K562 (cell line): ENCODE measurements at regions not wholly inside any gene's neighbourhood (a gene's known extent, or its start where the extent isn't known, plus 50 kb on each side); places are given as distances from the start of the nearest gene placed in this dataset.

ENCODE experiments used
- ATAC-seq: fragments of 200-7000 bp; cut with Tn5 transposase; 3 replicates; pipeline ENCODE4 v1.9.1; 2020; ENCODE audit warnings: moderate library complexity
- BruUV-seq: library from RNA; stranded (reverse); fragments of 400-500 nt; replicated peaks from 2 replicates; lab custom pipeline; 2021; lab: Mats Ljungman, UMichigan
- CTCF ChIA-PET: fragments of 300-600 bp; formaldehyde crosslinking; extraction: SDS; loops from one replicate; lab custom pipeline; 2021; ENCODE audit warnings: low intra/inter-chr PET ratio; lab: Yijun Ruan, JAX
- POLR2A ChIA-PET: fragments of 300-600, 350-650 bp; sonication (Branson Sonifier 250); formaldehyde crosslinking; extraction: SDS; loops from one replicate; lab custom pipeline; 2021; ENCODE audit warnings: antibody characterized with exemption, inconsistent platforms; lab: Yijun Ruan, JAX
- DNase-seq, 4 experiments: peaks; one replicate each; pipeline versions ENCODE4 v3.0.0 to v3.0.0-alpha.2; 2011 to 2018; ENCODE audit warnings: low spot score in 3 of 4, mixed read lengths in 3 of 4; ENCODE audit errors: extremely low read depth in 1 of 4
- FAIRE-seq: peaks from 2 replicates; lab custom pipeline; 2011; peaks lifted over from hg19 to GRCh38; lab: Jason Lieb, UNC
- H2AFZ ChIP-seq: 2 replicates; pipeline ENCODE4 v1.6.0; 2011; ENCODE audit warnings: low read depth, low read length, control low read depth, inconsistent platforms
- H3K27ac ChIP-seq: fragments of 200-600 bp; 3 replicates; pipeline ENCODE4 v1.8.0; 2011; ENCODE audit warnings: low read depth, mild to moderate bottlenecking, control low read depth, inconsistent platforms, low read length, moderate library complexity, mixed read lengths; ENCODE audit errors: extremely low read depth
- H3K27me3 ChIP-seq, 2 experiments: fragments of 300-600 bp in 1 of 2; 2 replicates in 1 of 2; 3 replicates in 1 of 2; pipeline versions ENCODE4 v1.6.0 to v1.8.0; 2011; ENCODE audit warnings: inconsistent platforms in 2 of 2, low read length in 2 of 2, mild to moderate bottlenecking in 1 of 2, mixed read lengths in 1 of 2, moderate library complexity in 1 of 2; ENCODE audit not compliant: control insufficient read depth in 2 of 2, insufficient read depth in 2 of 2
- H3K36me3 ChIP-seq: fragments of 300-600 bp; 3 replicates; pipeline ENCODE4 v1.8.0; 2011; ENCODE audit warnings: mild to moderate bottlenecking, low read length, inconsistent platforms; ENCODE audit not compliant: control insufficient read depth, insufficient read depth
- H3K4me1 ChIP-seq, 2 experiments: fragments of 200-600 bp in 1 of 2; replicated peaks in 1 of 2; 2 replicates in 1 of 2; 3 replicates in 1 of 2; pipeline versions ENCODE4 v1.5.1 to v1.8.0; 2011; ENCODE audit warnings: inconsistent platforms in 2 of 2, low read length in 2 of 2, mild to moderate bottlenecking in 1 of 2, mixed read lengths in 1 of 2, moderate library complexity in 1 of 2; ENCODE audit not compliant: control insufficient read depth in 2 of 2, insufficient read depth in 2 of 2
- H3K4me2 ChIP-seq: 2 replicates; pipeline ENCODE4 v1.6.1; 2011; ENCODE audit warnings: low read length, control low read depth, inconsistent platforms, mixed read lengths; ENCODE audit not compliant: insufficient read depth
- H3K4me3 ChIP-seq: fragments of 200-600 bp; sonication (generic), shearing (Covaris generic); 2 replicates; pipeline ENCODE4 v1.5.1; 2016; ENCODE audit warnings: control low read depth, inconsistent platforms
- H3K79me2 ChIP-seq: fragments of 200-600 bp; 3 replicates; pipeline ENCODE4 v1.8.0; 2011; ENCODE audit warnings: low read length, inconsistent platforms; ENCODE audit not compliant: control insufficient read depth, insufficient read depth
- H3K9ac ChIP-seq, 2 experiments: 2 replicates each; pipeline versions ENCODE4 v1.6.0 to v1.6.1; 2011; ENCODE audit warnings: low read depth in 2 of 2, low read length in 2 of 2, control low read depth in 1 of 2, inconsistent platforms in 1 of 2, mild to moderate bottlenecking in 1 of 2, mixed read lengths in 1 of 2; ENCODE audit not compliant: insufficient read depth in 1 of 2
- H3K9me1 ChIP-seq: one replicate; pipeline ENCODE4 v1.6.0; 2011; ENCODE audit warnings: inconsistent platforms, mild to moderate bottlenecking, low read length, moderate library complexity; ENCODE audit not compliant: control insufficient read depth, insufficient read depth
- H3K9me3 ChIP-seq: replicated peaks from 2 replicates; pipeline ENCODE4 v1.5.1; 2011; ENCODE audit warnings: low read depth, low read length, inconsistent platforms; ENCODE audit not compliant: control insufficient read depth, insufficient read depth
- H4K20me1 ChIP-seq: replicated peaks from 2 replicates; pipeline ENCODE4 v1.6.1; 2011; ENCODE audit warnings: low read length, inconsistent platforms, mixed read lengths; ENCODE audit not compliant: control insufficient read depth, insufficient read depth
- ARHGAP35 ChIP-seq: fragments of 450-650 bp; IDR thresholded peaks from 2 replicates; pipeline ENCODE4 v1.6.1; 2018; ENCODE audit not compliant: partially characterized antibody
- CTCFL ChIP-seq: IDR thresholded peaks from 2 replicates; pipeline ENCODE4 v1.6.1; 2011; ENCODE audit warnings: borderline replicate concordance, low read depth, mild to moderate bottlenecking, moderate library complexity, low read length; ENCODE audit not compliant: insufficient read depth, poor library complexity, severe bottlenecking
- IRF2 ChIP-seq: sonication (generic); formaldehyde crosslinking; IDR thresholded peaks from 2 replicates; pipeline ENCODE4 v1.8.1; 2022; ENCODE audit warnings: mild to moderate bottlenecking, missing genetic modification reagents
- MCM3 ChIP-seq: fragments of 450-650 bp; IDR thresholded peaks from 2 replicates; pipeline ENCODE4 v1.6.1; 2016
- RERE ChIP-seq: sonication (generic); formaldehyde crosslinking; IDR thresholded peaks from 2 replicates; pipeline ENCODE4 v1.8.0; 2023; ENCODE audit warnings: missing genetic modification reagents, mild to moderate bottlenecking, borderline replicate concordance
- ZEB2 ChIP-seq: fragments of 450-650 bp; IDR thresholded peaks from 2 replicates; pipeline ENCODE4 v1.6.1; 2016
- ZNF766 ChIP-seq: fragments of 200-800 bp; sonication (Bioruptor generic); conservative IDR thresholded peaks from 2 replicates; pipeline ENCODE4 v1.6.1; 2016; ENCODE audit warnings: missing genetic modification characterization, missing compliant biosample characterization
- WGBS: fragments of 100-300 bp; shearing (Covaris generic); methylation state at CpG from one replicate; pipeline ENCODE4 v1.1.6; 2016; ENCODE audit warnings: low coverage, mixed read lengths; ENCODE audit not compliant: insufficient coverage; ENCODE audit errors: missing lambda C conversion rate; 5-methylcytosine and 5-hydroxymethylcytosine counted together
- in situ Hi-C: fragments of 300-500 bp; cut with MboI; formaldehyde crosslinking; loops from 4 replicates; pipeline ENCODE4 v1.15.0; 2018; ENCODE audit warnings: inconsistent platforms, mixed read lengths
- intact Hi-C: fragments of 100-400 bp; cut with micrococcal nuclease; formaldehyde crosslinking; loops from 2 replicates; pipeline ENCODE4 v1.14.2; 2022

- no peak for FAIRE-seq
- CTCF ChIA-PET = no interaction called here
Observed at GRCh38 chr12:31216479-31216878, 109.5 kb downstream of the SINHCAF start.

GRCh38 chr12:31217356-31218130 lies 108.4 kb downstream of the SINHCAF start:
- WGBS = under 1% methylated on average over 18 of the region's 19 CpGs
- Histone ChIP-seq H3K9me3 (no peaks in the 10 kb centered on the region), H3K4me2 (no peak overlapping the region), H3K9me1 (no peaks in the 10 kb centered on the region), H4K20me1 (no peaks in the 10 kb centered on the region), H3K4me1 (no peaks in the 10 kb centered on the region), H2AFZ (no peak overlapping the region), H3K27ac (no peak overlapping the region), H3K27me3 (peaks cover 10 to 65% of the 10 kb centered on the region in 2 experiments; a peak in 4 of 5 replicates), H3K36me3 (no peaks in the 10 kb centered on the region), H3K79me2 (no peaks in the 10 kb centered on the region), H3K9ac (no peak overlapping the region), H3K4me3 (no peak overlapping the region)
- BruUV-seq = no TSS peak
- DNase-seq = no peak
- CTCF ChIA-PET = interaction anchor here (0.5 kb wide), 1 partner anchor 101 kb away, joined by 3 read pairs; no protein-coding TSS in a partner anchor
- in situ Hi-C loops (loop anchor here (5.0 kb wide), 1 partner anchor 100 kb away; no protein-coding TSS in a partner anchor), intact Hi-C loops (no loop called here)
- no peak for ATAC-seq
- POLR2A ChIA-PET = no interaction called here
- FAIRE-seq = no peak
- TF ChIP-seq ZEB2 = no peak
- no peak for TF ChIP-seq IRF2 (CRISPR knock-in tag)
- TF ChIP-seq CTCFL = no peak
- no peak for TF ChIP-seq RERE (CRISPR knock-in tag)
- no peak for TF ChIP-seq MCM3

More at GRCh38 chr12:31216479-31216878, 109.5 kb downstream of the SINHCAF start:
- ATAC-seq (no peak), DNase-seq (no peak)
- in situ Hi-C loops (loop anchor here (5.0 kb wide), 1 partner anchor 99 kb away; no protein-coding TSS in a partner anchor), intact Hi-C loops (no loop called here)
- no peak overlapping the region for H3K4me2 ChIP-seq
- no peaks in the 10 kb centered on the region for H3K9me3 ChIP-seq
- H3K4me1 ChIP-seq = no peaks in the 10 kb centered on the region
- H3K36me3 ChIP-seq = no peaks in the 10 kb centered on the region
- H4K20me1 ChIP-seq = no peaks in the 10 kb centered on the region
- H3K27ac ChIP-seq = no peak overlapping the region
- H3K27me3 ChIP-seq = peaks cover 10 to 60% of the 10 kb centered on the region in 2 experiments; a peak in 4 of 5 replicates
- POLR2A ChIA-PET = no interaction called here
- no peak overlapping the region for H2AFZ ChIP-seq
- no peaks in the 10 kb centered on the region for H3K9me1 ChIP-seq
- BruUV-seq = no TSS peak
- WGBS = 3% methylated on average over 2 of the region's 2 CpGs
- H3K4me3 ChIP-seq = no peak overlapping the region
- no peak overlapping the region for H3K9ac ChIP-seq
- H3K79me2 ChIP-seq = no peaks in the 10 kb centered on the region
- TF ChIP-seq ZNF766 (CRISPR knock-in tag) (no peak), ARHGAP35 (no peak)
